Astrocyte of the cerebellum (primary cell): ENCODE measurements at regions not wholly inside any gene's neighbourhood (a gene's known extent, or its start where the extent isn't known, plus 50 kb on each side); places are given as distances from the start of the nearest gene placed in this dataset.

Source experiments
- DNase-seq: peaks from one replicate; pipeline ENCODE4 v3.0.0-alpha.2; 2011; ENCODE audit warnings: low read depth
- H3K4me3 ChIP-seq: 2 replicates; pipeline ENCODE4 v1.5.1; 2011; ENCODE audit warnings: mild to moderate bottlenecking, low read depth, low read length, moderate library complexity
- in situ Hi-C: cut with HindIII; loops from 2 replicates; pipeline ENCODE4 v1.10.0; 2017; ENCODE audit warnings: low sequenced_read_pairs
- TF ChIP-seq, protein P1 (sequence below): IDR thresholded peaks from 2 replicates; pipeline ENCODE4 v1.5.1; 2012; ENCODE audit warnings: low read length, low read depth, moderate library complexity, mild to moderate bottlenecking; ENCODE audit errors: missing control alignments

DNA sequence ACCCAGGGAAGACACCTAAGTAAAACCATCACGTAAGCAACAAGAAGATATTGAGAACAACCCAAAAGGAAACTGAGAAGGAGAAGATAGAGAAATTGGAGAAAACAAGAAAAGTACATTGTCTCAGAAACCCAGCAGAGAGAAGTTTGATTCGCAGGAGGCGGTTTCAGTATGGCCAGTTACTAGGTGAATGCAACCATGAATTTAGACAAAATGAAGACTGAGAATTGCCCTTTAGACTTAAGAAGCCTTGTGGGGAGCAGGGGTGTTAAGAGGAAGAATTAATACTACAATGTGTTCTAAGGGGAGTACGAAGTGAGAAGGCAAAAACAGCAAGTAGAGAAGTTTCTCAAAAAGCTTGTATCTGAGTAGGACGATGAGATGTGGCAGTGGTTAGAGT, 229.3 kb upstream of the NEIL3 start:
- DNase-seq: no peak
- H3K4me3 ChIP-seq: no peak overlapping the region
- TF ChIP-seq, protein P1, sequence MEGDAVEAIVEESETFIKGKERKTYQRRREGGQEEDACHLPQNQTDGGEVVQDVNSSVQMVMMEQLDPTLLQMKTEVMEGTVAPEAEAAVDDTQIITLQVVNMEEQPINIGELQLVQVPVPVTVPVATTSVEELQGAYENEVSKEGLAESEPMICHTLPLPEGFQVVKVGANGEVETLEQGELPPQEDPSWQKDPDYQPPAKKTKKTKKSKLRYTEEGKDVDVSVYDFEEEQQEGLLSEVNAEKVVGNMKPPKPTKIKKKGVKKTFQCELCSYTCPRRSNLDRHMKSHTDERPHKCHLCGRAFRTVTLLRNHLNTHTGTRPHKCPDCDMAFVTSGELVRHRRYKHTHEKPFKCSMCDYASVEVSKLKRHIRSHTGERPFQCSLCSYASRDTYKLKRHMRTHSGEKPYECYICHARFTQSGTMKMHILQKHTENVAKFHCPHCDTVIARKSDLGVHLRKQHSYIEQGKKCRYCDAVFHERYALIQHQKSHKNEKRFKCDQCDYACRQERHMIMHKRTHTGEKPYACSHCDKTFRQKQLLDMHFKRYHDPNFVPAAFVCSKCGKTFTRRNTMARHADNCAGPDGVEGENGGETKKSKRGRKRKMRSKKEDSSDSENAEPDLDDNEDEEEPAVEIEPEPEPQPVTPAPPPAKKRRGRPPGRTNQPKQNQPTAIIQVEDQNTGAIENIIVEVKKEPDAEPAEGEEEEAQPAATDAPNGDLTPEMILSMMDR: no peak
- in situ Hi-C loops: no loop called here

- TF ChIP-seq, protein P1: no peak
- DNase-seq: no peak
- H3K4me3 ChIP-seq: no peak overlapping the region
- in situ Hi-C loops: no loop called here
Measured at GRCh38 chr4:177087060-177087459, 222.6 kb upstream of the NEIL3 start.

DNA sequence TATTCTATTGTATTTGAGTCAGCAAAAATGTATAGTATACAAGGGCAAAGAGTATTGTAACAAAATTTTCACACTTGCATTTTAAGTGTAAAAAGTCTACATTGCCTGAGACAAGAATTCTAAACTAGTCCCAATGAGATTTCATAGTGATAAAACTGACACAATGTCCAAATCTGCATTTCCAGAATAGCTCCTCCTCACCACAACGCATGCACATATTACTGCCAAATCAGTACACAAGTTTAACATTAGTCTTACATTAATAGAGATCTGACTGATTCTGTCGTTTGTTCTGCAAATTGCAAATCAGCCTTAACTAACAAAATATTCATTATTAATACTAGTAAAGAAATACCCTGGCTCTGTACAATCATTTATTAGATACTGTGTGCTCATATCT, 222.2 kb upstream of the NEIL3 start:
- no peak for DNase-seq
- in situ Hi-C loops: no loop called here
- H3K4me3 ChIP-seq: no peak overlapping the region
- TF ChIP-seq, protein P1: no peak

GRCh38 chr4:177091515-177091914, 218.2 kb upstream of the NEIL3 start:
- DNase-seq: no peak
- in situ Hi-C loops: no loop called here
- TF ChIP-seq, protein P1: no peak
- H3K4me3 ChIP-seq: no peak overlapping the region

- no peak overlapping the region for H3K4me3 ChIP-seq
- no peak for DNase-seq
- TF ChIP-seq, protein P1: no peak
- in situ Hi-C loops: no loop called here
Measured at GRCh38 chr4:177092807-177093206, 216.9 kb upstream of the NEIL3 start.

DNA sequence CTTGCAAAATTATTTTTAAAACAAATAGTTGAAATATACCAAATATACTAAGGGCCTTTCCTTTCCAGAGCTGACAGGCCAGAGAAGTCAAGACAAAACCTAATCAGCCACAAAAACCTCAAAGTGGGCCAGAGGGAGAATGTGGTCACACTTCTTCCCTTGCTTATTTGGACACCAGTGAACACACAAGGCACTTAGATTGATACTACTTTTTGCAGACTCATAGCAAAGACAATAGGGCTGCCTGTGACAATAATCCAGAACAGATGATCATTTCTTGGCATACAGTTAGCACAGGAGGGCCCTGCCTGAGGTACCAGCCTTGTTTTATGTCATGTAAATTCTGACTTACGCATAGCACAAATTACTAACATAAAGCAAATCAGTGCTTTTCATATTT, 215.7 kb upstream of the NEIL3 start:
- in situ Hi-C loops: no loop called here

More for the DNA sequence above, 215.7 kb upstream of the NEIL3 start:
- TF ChIP-seq, protein P1: no peak
- DNase-seq: no peak
- no peak overlapping the region for H3K4me3 ChIP-seq
